Natural killer cell (primary cell): ENCODE measurements at regions not wholly inside any gene's neighbourhood (a gene's known extent, or its start where the extent isn't known, plus 50 kb on each side); places are given as distances from the start of the nearest gene placed in this dataset.

Experiments
- ATAC-seq, 3 donors: fragments of 150-1000 bp in 2 of 3; fragments of 200-7000 bp in 1 of 3; cut with Tn5 transposase; 1 replicate in 1 of 3; 2 replicates in 2 of 3; pipeline ENCODE4 v1.10.0; 2021; ENCODE audit warnings: mild to moderate bottlenecking in 2 of 3, moderate library complexity in 2 of 3
- DNase-seq, 2 donors: peaks; one replicate each; pipeline versions ENCODE4 v3.0.0 to v3.0.0-alpha.2; 2013 to 2021; ENCODE audit warnings: mixed read lengths in 1 of 2
- H3K27ac ChIP-seq: one replicate; pipeline ENCODE4 v1.5.1; 2013; ENCODE audit warnings: mild to moderate bottlenecking, low read length
- H3K27me3 ChIP-seq: one replicate; pipeline ENCODE4 v1.6.1; 2013; ENCODE audit warnings: low read length; ENCODE audit not compliant: control insufficient read depth, insufficient read depth
- H3K36me3 ChIP-seq: one replicate; pipeline ENCODE4 v1.6.1; 2013; ENCODE audit warnings: low read length; ENCODE audit not compliant: control insufficient read depth, insufficient read depth
- H3K4me1 ChIP-seq: one replicate; pipeline ENCODE4 v1.6.1; 2013; ENCODE audit warnings: low read length; ENCODE audit not compliant: control insufficient read depth, insufficient read depth
- H3K4me3 ChIP-seq: one replicate; pipeline ENCODE4 v1.5.1; 2013; ENCODE audit warnings: low read length
- H3K9me3 ChIP-seq: one replicate; pipeline ENCODE4 v1.6.1; 2013; ENCODE audit warnings: low read length; ENCODE audit not compliant: control insufficient read depth, insufficient read depth
- H3K27ac Mint-ChIP-seq, 2 donors: one replicate each; pipeline ENCODE4 v1.8.0; 2022; ENCODE audit warnings: mild to moderate bottlenecking in 2 of 2, mixed read lengths in 2 of 2, moderate library complexity in 1 of 2
- H3K27me3 Mint-ChIP-seq, 2 donors: one replicate each; pipeline ENCODE4 v1.8.0; 2022; ENCODE audit warnings: low read depth in 2 of 2, mixed read lengths in 2 of 2
- H3K36me3 Mint-ChIP-seq: one replicate; pipeline ENCODE4 v1.8.0; 2022; ENCODE audit warnings: mixed read lengths
- H3K4me1 Mint-ChIP-seq, 2 donors: one replicate each; pipeline ENCODE4 v1.8.0; 2022; ENCODE audit warnings: mixed read lengths in 2 of 2
- H3K4me3 Mint-ChIP-seq: one replicate; pipeline ENCODE4 v1.8.0; 2022; ENCODE audit warnings: mild to moderate bottlenecking, moderate library complexity, mixed read lengths
- H3K9me3 Mint-ChIP-seq, 2 donors: one replicate each; pipeline ENCODE4 v1.8.0; 2022; ENCODE audit warnings: mixed read lengths in 2 of 2
- CTCF ChIP-seq: fragments of 200-600 bp; IDR thresholded peaks from one replicate; pipeline ENCODE4 v1.8.0; 2022; ENCODE audit warnings: antibody characterized with exemption
- WGBS: methylation state at CpG from one replicate; pipeline ENCODE4 v1.1.7; 2013; ENCODE audit warnings: missing lambda C conversion rate; ENCODE audit not compliant: insufficient coverage; 5-methylcytosine and 5-hydroxymethylcytosine counted together
- intact Hi-C: fragments of 100-400 bp; cut with micrococcal nuclease; formaldehyde crosslinking; loops from one replicate; pipeline ENCODE4 v1.14.2; 2022

DNA sequence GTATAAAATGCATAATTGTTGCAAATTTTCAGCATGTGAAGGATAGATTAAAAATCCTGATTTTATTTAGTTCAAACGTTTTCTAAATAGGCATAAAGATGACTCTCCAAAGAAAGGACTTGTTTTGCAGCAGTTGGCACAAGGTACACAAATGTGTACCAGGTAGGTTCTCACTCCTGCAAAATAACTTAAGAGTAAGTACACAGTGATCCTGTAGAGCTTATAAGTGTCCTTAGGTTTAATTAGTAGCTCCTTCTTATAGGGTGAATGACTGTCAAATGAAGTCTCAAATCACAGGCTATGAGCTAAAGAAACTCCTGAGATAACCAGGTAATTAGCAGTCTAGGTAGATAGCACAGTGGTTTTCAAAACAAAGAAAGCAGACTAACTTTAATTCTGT is 330.6 kb upstream of the MDGA2 start:
- H3K36me3 Mint-ChIP-seq, result no peaks in the 10 kb centered on the region
- Histone ChIP-seq H3K9me3 (no peaks in the 10 kb centered on the region), H3K4me1 (no peaks in the 10 kb centered on the region), H3K27me3 (no peaks in the 10 kb centered on the region), H3K27ac (no peak overlapping the region), H3K4me3 (no peak overlapping the region), H3K36me3 (no peaks in the 10 kb centered on the region)
- H3K27ac Mint-ChIP-seq, result no peak overlapping the region
- intact Hi-C loops, result no loop called here
- no peaks in the 10 kb centered on the region for H3K27me3 Mint-ChIP-seq
- ATAC-seq (no peak), DNase-seq (no peak)
- TF ChIP-seq CTCF, result no peak
- H3K9me3 Mint-ChIP-seq, result peaks cover 9 to 23% of the 10 kb centered on the region in 2 donors
- no peak overlapping the region for H3K4me3 Mint-ChIP-seq
- 54% methylated on average over 1 of the region's 1 CpG for WGBS
- no peaks in the 10 kb centered on the region for H3K4me1 Mint-ChIP-seq

- Mint-ChIP-seq H3K36me3 (peaks cover 14% of the 10 kb centered on the region), H3K4me3 (no peak overlapping the region), H3K9me3 (peaks cover 7 to 17% of the 10 kb centered on the region in 2 donors), H3K27me3 (no peaks in the 10 kb centered on the region), H3K4me1 (no peaks in the 10 kb centered on the region), H3K27ac (no peak overlapping the region)
- no peak for DNase-seq
- no peaks in the 10 kb centered on the region for H3K27me3 ChIP-seq
- no peak overlapping the region for H3K4me3 ChIP-seq
- no peaks in the 10 kb centered on the region for H3K9me3 ChIP-seq
- no peak overlapping the region for H3K27ac ChIP-seq
- TF ChIP-seq CTCF, result no peak
- ATAC-seq, result no peak
- H3K4me1 ChIP-seq, result no peaks in the 10 kb centered on the region
- no peaks in the 10 kb centered on the region for H3K36me3 ChIP-seq
- intact Hi-C loops, result no loop called here
These were observed 318.5 kb upstream of the MDGA2 start for GRCh38 chr14:47993883-47994282.

GRCh38 chr14:47988175-47988574 is 312.8 kb upstream of the MDGA2 start:
- H3K36me3 ChIP-seq, result no peaks in the 10 kb centered on the region
- Mint-ChIP-seq H3K36me3 (no peaks in the 10 kb centered on the region), H3K9me3 (peaks cover 4 to 11% of the 10 kb centered on the region in 2 donors), H3K4me3 (no peak overlapping the region), H3K27ac (no peak overlapping the region), H3K27me3 (no peaks in the 10 kb centered on the region), H3K4me1 (no peaks in the 10 kb centered on the region)
- no peak for TF ChIP-seq CTCF
- H3K27ac ChIP-seq, result no peak overlapping the region
- H3K27me3 ChIP-seq, result no peaks in the 10 kb centered on the region
- DNase-seq (no peak), ATAC-seq (no peak)
- intact Hi-C loops, result no loop called here
- 50% methylated on average over 1 of the region's 2 CpGs for WGBS
- H3K9me3 ChIP-seq, result peaks cover 8% of the 10 kb centered on the region
- H3K4me3 ChIP-seq, result no peak overlapping the region
- H3K4me1 ChIP-seq, result no peaks in the 10 kb centered on the region

DNA sequence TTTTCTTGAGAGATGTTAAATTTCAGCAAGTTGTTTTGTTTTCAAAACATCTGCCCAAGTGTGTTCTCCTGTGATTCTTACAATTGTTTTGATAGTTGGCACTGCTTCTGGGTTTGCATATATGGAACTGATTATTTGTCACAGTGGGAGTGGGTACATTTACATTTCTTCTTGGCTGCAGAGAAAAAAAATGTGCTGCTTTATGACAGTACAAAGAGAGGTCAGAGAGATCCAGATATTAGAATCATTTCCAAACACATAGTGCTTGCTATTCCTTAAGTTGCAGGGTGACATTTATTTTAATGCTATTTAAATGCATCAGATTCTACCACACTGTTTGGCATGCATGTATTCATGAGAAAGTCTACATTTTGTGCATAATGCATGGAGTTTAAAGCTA is 303.5 kb upstream of the MDGA2 start:
- no peaks in the 10 kb centered on the region for H3K27me3 Mint-ChIP-seq
- ATAC-seq, result no peak

More for the DNA sequence above, 303.5 kb upstream of the MDGA2 start:
- Histone ChIP-seq H3K27ac (no peak overlapping the region), H3K36me3 (no peaks in the 10 kb centered on the region), H3K4me3 (no peak overlapping the region), H3K9me3 (peaks cover 2% of the 10 kb centered on the region), H3K27me3 (no peaks in the 10 kb centered on the region), H3K4me1 (no peaks in the 10 kb centered on the region)
- no peak for DNase-seq
- H3K4me1 Mint-ChIP-seq, result no peaks in the 10 kb centered on the region
- no peak overlapping the region for H3K4me3 Mint-ChIP-seq
- no peak overlapping the region for H3K27ac Mint-ChIP-seq
- H3K9me3 Mint-ChIP-seq, result peaks cover 6 to 15% of the 10 kb centered on the region in 2 donors
- TF ChIP-seq CTCF, result no peak
- H3K36me3 Mint-ChIP-seq, result no peaks in the 10 kb centered on the region
- intact Hi-C loops, result no loop called here
